WI38 (cell line): ENCODE measurements at regions not wholly inside any gene's neighbourhood (a gene's known extent, or its start where the extent isn't known, plus 50 kb on each side); places are given as distances from the start of the nearest gene placed in this dataset.

Experiments used
- H3K4me3 ChIP-seq: 2 replicates; pipeline ENCODE4 v1.5.1; 2011; ENCODE audit warnings: low read depth, mild to moderate bottlenecking, control low read depth, low read length
- CTCF ChIP-seq: IDR thresholded peaks from 2 replicates; pipeline ENCODE4 v1.5.1; 2012; ENCODE audit warnings: low read depth, mild to moderate bottlenecking, control low read depth, low read length

DNA sequence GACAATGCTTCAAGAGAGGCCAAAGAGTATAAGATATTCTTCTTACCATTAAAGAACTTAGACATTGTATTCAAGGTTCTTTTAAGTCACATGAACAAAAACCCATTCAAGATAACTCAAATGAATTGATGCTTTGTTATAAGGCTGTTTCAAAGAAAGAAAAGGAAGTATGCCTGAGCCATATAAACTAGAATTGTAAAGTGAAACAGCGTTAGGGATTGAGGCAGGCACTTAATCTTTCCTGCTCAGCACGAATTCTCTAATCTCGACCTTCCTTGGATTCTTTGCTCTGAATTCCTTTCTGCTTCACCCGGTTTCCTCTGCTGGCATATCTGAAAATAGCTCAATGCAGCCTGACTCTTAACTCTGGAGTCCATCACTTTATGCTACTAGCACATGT is 595.4 kb downstream of the DIAPH3 start:
- no peak overlapping the region for H3K4me3 ChIP-seq
- TF ChIP-seq CTCF: no peak

DNA sequence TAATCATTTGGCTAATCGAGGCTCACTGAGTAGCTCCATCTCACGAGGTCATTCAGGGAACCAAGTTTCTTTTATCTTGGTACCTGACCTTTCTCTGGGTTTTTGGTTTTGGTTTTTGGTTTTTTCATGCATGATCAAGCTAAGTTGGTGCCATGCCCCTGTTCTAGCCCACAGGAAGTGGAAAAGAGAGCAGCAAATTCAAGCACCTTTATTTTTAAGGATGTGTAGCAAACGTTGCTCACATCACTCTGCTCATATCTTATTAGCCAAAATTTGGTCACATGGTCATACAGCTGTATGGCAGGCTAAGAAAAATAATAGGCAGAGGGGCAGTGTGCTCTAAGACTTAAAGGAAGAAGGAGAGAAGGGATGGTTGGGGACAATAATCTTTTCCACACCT is 593.5 kb downstream of the DIAPH3 start:
- TF ChIP-seq CTCF: no peak
- H3K4me3 ChIP-seq: no peak overlapping the region

DNA sequence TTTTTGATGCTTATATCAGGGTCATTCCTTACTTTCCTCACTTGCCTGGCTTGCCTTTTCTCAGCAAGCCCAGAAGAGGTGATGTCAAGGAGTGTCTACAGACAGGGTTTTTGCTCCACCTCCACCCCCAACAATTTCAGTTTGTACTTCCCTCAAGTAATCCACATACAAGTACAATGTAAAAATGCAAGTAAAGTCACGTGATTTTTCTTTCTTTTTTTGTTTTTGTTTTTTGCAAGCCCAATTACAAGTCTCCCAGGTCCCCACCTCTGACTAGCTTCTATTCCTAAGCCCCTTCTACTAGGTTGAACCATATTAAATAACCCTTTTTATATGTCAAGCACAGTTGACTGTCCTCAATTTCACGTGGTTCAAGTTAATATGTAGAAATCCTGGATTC is 579.6 kb downstream of the DIAPH3 start:
- no peak overlapping the region for H3K4me3 ChIP-seq
- TF ChIP-seq CTCF: no peak

DNA sequence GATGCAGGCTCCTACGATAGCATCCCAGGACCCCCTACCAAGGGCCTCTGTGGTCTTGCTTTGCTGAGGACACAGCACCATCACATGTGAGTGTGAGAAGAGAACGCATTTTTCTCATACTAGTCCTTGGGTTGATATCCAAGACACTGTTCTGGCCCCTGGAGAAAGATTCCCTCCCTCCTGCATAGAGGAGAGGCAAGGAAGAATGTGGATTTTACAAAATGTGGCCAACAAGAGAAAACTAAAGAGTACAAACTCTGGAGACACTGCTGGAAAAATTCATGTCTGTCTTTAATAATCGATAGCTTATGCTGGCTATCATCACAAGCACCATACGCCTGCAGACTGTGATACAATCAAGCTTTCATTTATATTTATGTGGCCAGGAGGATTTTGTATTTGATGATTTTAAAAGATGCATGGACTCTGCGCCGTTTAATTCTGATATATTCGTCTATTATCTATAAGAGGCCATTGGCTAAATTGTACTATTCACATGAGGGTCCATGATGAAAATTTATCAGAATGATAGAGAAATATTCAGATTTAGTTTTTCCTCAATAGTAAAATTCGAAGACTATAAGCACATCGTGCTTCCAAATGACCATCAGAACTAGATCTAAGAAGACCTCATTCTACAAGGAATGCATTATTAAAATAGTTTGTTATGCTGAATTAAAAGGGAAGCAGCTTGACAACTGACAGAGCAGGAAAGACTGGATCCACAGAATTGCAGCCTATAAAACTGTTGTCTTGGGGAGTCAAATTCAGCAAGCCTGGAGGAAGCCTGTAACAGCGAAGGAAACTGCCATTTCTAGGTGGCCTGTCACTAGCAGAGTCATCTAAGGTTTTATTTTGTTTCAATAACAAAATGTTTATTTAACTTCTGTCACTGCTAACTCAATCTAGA is 578.7 kb downstream of the DIAPH3 start:
- H3K4me3 ChIP-seq: no peak overlapping the region
- TF ChIP-seq CTCF: no peak

DNA sequence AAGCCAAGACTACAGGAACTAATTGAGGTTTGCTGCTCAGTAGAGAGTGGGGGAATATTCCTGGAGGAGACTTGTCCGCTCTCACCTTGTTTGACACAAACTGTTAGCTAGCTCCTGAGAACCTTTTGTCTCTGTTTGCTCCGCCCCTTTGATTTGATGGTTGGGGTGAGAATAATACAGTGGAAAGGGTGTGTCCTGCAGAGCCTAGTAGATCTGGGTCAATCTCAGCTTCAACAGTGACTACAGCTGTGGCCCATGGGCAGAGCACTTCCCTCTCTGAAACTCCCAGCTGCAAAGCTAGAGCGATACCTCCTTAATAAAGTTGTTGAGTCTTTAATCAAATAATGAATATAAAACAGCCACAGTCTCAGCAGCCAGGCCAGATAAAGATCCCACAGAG is 576.7 kb downstream of the DIAPH3 start:
- H3K4me3 ChIP-seq: no peak overlapping the region
- no peak for TF ChIP-seq CTCF

DNA sequence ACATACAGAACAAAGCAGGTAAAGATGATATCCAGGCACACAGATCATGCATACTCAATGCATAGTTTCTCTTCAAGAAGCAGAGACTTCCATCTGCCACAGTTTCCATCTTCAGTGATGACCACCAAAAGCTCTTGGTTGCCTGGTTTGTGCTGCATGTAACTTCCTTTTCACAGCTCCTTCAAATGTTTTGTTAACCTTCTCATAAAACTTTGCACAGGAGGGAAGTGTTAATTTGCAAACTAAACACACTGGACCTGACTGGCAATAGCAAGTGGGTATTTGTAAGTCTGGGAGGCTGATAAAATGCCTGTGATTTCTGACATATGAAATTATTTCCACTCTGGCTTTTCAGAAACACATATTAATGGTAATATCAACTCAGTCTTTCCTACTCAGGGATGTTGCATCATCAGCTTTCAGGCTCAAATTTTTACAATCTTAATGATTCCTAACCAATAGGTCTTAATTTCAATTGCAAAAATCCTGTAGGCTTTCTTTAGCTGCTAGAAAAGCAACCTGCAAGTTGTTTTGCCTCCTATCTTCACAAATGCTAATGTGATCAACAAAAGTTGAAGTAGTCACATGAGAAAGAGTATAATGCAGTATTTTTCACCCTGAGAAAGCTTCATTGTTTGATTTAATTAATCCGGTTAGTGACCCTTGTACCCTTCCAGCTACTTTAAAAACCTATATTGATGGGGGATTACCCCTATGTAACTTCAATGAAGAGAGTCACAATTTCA is 575.6 kb downstream of the DIAPH3 start:
- no peak for TF ChIP-seq CTCF
- H3K4me3 ChIP-seq: no peak overlapping the region

DNA sequence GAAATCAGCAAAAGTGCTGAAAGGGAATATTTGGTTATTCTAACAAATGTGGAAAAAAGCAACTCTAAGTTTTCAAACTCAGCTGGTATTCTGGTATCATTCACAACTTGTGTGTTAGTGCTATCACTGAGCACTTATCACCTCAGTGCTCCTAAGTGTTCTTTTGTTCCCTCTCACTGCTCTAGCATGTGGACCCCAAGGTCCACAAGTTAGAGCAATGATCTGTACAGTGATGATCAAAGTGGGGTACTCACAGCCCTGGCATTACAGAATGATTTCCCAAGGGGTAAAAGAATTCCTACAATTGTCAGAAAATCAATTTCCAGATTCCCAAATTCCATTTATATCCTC is 575.0 kb downstream of the DIAPH3 start:
- no peak for TF ChIP-seq CTCF
- H3K4me3 ChIP-seq: no peak overlapping the region
